Stomach (tissue), 8 donors: ENCODE measurements at regions not wholly inside any gene's neighbourhood (a gene's known extent, or its start where the extent isn't known, plus 50 kb on each side); places are given as distances from the start of the nearest gene placed in this dataset.
A peak's percentile ranks its signal among the peaks of the same experiment; 100 is the strongest.

Source experiments
- DNase-seq, 2 donors: peaks; one replicate each; pipeline versions ENCODE4 v3.0.0 to v3.0.0-alpha.2; 2013 to 2019
- H3K27ac ChIP-seq, 5 donors: fragments of 200-600 bp in 4 of 5; sonication (generic) in 4 of 5; one replicate each; pipeline ENCODE4 v1.5.1; 2013 to 2019; ENCODE audit warnings: mild to moderate bottlenecking in 1 of 5, moderate library complexity in 1 of 5
- H3K27me3 ChIP-seq, 3 donors: fragments of 200-600 bp; sonication (generic); one replicate each; pipeline ENCODE4 v1.5.1; 2017 to 2019; ENCODE audit warnings: mixed run types in 1 of 3
- H3K36me3 ChIP-seq, 4 donors: fragments of 200-600 bp; sonication (generic); 1 replicate in 3 of 4; 2 replicates in 1 of 4; pipeline ENCODE4 v1.5.1; 2016 to 2019
- H3K4me1 ChIP-seq, 4 donors: fragments of 200-600 bp; sonication (generic); one replicate each; pipeline ENCODE4 v1.5.1; 2016 to 2019
- H3K4me3 ChIP-seq, 4 donors: fragments of 200-600 bp; sonication (generic) in 3 of 4; one replicate each; pipeline ENCODE4 v1.5.1; 2016 to 2019; ENCODE audit warnings: mild to moderate bottlenecking in 1 of 4
- H3K9me3 ChIP-seq, 4 donors: fragments of 200-600 bp; sonication (generic); one replicate each; pipeline ENCODE4 v1.5.1; 2016 to 2019
- EP300 ChIP-seq: sonication (generic); formaldehyde crosslinking; IDR thresholded peaks from one replicate; pipeline ENCODE4 v1.6.1; 2017; ENCODE audit warnings: antibody characterized with exemption
- POLR2A ChIP-seq, 4 donors: fragments of 450-650 bp; IDR thresholded peaks; one replicate each; pipeline ENCODE4 v1.6.1; 2016; ENCODE audit warnings: antibody characterized with exemption in 4 of 4, control low read depth in 2 of 4, mild to moderate bottlenecking in 1 of 4, moderate library complexity in 1 of 4
- POLR2AphosphoS5 ChIP-seq, 3 donors: sonication (generic); formaldehyde crosslinking; IDR thresholded peaks; one replicate each; pipeline ENCODE4 v1.6.1; 2016; ENCODE audit warnings: antibody characterized with exemption in 3 of 3
- WGBS, 5 donors: extraction: QIAGEN DNeasy Blood & Tissue Kit in 3 of 5; methylation state at CpG; one replicate each; pipeline versions ENCODE4 v1.1.5 to v1.1.7; 2013 to 2018; 5-methylcytosine and 5-hydroxymethylcytosine counted together
- intact Hi-C: fragments of 100-400 bp; cut with DNase I; formaldehyde crosslinking; loops from one replicate; pipeline ENCODE4 v1.15.1; 2023; ENCODE audit warnings: low total_unique reads
- TF ChIP-seq, protein P1 (sequence below), 7 experiments: fragments of 450-650 bp in 4 of 7; fragments of 200-600 bp in 3 of 7; sonication (generic) in 3 of 7; IDR thresholded peaks; one replicate each; pipeline ENCODE4 v1.5.1; 2016 to 2019; ENCODE audit warnings: antibody characterized with exemption in 7 of 7, control low read depth in 2 of 7, mild to moderate bottlenecking in 1 of 7
- donor health status: healthy with polysubstance abuse.
- donor health status: Bipolar disorder and iron deficiency.
- donor health status: healthy.

DNA sequence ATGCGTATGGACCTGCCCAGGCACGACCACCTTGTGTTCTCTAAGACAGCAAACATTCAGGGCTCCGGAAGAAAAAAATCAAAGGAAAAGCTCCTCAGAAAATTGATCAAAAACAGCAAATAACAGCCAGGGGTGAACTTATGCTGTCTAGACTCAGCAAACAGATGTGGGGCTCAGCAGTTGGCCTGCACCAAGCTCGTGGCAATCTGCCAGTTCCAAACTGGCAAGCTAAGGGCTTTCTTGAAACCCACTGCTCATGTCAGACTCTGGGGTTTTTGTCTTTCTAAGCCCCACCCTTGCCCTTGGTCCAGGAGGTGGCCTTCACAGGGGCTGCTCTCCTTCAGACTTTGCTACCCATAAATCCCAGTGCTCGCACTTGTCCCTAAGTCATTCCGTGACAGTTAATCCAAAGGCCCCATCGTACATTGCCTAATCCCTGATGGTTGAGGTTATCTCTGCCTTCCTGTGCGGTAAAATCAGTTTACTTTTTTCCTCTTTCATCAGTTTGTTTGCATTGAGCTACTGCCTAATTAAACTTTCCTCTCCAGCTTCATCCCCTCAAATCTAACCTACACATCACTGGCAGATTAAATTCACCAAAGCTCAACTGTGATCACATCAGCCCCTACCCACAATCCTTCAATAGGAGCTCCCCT lies 408.0 kb downstream of the LRATD1 start:
- Histone ChIP-seq H3K27ac (peak overlapping the region in 1 of 5 donors; percentile 45), H3K36me3 (no peaks in the 10 kb centered on the region), H3K4me1 (peaks cover 0 to 28% (median 7%) of the 10 kb centered on the region in 4 donors), H3K4me3 (no peak overlapping the region), H3K27me3 (no peaks in the 10 kb centered on the region), H3K9me3 (no peaks in the 10 kb centered on the region)
- peak in 1 of 2 donors; percentile 36 for DNase-seq
- intact Hi-C loops: no loop called here
- TF ChIP-seq, protein P1, sequence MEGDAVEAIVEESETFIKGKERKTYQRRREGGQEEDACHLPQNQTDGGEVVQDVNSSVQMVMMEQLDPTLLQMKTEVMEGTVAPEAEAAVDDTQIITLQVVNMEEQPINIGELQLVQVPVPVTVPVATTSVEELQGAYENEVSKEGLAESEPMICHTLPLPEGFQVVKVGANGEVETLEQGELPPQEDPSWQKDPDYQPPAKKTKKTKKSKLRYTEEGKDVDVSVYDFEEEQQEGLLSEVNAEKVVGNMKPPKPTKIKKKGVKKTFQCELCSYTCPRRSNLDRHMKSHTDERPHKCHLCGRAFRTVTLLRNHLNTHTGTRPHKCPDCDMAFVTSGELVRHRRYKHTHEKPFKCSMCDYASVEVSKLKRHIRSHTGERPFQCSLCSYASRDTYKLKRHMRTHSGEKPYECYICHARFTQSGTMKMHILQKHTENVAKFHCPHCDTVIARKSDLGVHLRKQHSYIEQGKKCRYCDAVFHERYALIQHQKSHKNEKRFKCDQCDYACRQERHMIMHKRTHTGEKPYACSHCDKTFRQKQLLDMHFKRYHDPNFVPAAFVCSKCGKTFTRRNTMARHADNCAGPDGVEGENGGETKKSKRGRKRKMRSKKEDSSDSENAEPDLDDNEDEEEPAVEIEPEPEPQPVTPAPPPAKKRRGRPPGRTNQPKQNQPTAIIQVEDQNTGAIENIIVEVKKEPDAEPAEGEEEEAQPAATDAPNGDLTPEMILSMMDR (IDR thresholded peaks at IDR 0.05): no peak
- TF ChIP-seq POLR2AphosphoS5 (IDR thresholded peaks at IDR 0.05): no peak
- no peak for TF ChIP-seq POLR2A (IDR thresholded peaks at IDR 0.05)
- TF ChIP-seq EP300: no peak
- 53 to 70% (median 59%) methylated on average over 8 of the region's 8 CpGs for WGBS, 5 donors

DNA sequence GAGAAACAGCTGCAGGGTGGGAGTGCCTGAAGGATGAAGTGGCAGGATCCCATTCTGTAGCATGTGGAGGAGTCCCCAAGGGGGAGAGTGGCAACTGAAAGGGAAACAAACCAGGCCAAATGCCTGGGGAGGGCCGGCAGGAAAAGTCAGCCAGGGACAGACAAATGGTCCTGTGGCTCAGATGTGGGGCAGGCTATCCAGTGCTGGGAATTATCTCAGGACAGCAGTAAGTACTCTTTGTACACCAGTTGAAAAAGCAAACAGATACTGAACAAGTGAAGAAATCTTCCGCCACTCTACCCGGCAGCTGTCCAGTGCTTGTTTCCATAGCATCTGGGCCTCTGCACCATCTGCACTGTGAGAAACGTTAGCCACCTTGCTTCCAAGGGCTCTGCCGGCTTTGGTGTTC lies 408.9 kb downstream of the LRATD1 start:
- no peak overlapping the region for H3K4me3 ChIP-seq
- peaks cover 0 to 28% (median 7%) of the 10 kb centered on the region in 4 donors for H3K4me1 ChIP-seq
- peak in 1 of 2 donors; percentile 38 for DNase-seq
- intact Hi-C loops: no loop called here
- peak overlapping the region in 3 of 5 donors; percentile 39 to 78 (median 45) for H3K27ac ChIP-seq
- no peaks in the 10 kb centered on the region for H3K9me3 ChIP-seq
- H3K36me3 ChIP-seq: no peaks in the 10 kb centered on the region
- H3K27me3 ChIP-seq: no peaks in the 10 kb centered on the region
- 53 to 67% (median 59%) methylated on average over 5 of the region's 5 CpGs for WGBS, 5 donors
- TF ChIP-seq EP300: no peak
- TF ChIP-seq, protein P1 (IDR thresholded peaks at IDR 0.05): no peak
- no peak for TF ChIP-seq POLR2AphosphoS5 (IDR thresholded peaks at IDR 0.05)
- no peak for TF ChIP-seq POLR2A (IDR thresholded peaks at IDR 0.05)

DNA sequence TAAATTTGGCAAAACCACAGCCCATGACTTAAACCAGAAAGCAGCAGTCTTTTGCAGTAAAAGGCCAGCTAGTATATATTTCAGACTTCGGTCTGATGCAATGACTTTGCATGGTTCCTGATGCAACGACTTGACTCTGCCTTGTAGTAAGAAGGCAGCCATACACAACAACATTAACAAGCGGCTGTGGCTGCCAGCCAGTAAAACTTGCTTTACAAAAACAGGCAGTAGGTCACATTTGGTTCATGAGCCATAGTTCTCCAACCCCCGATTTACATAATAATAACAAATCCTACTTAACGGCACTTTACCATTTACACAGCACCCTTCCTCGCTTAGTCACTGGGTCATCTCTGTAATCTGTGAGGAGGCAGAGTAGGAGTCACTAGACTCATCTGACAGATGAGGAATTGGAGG lies 410.3 kb downstream of the LRATD1 start:
- no peaks in the 10 kb centered on the region for H3K27me3 ChIP-seq
- intact Hi-C loops: no loop called here
- H3K36me3 ChIP-seq: no peaks in the 10 kb centered on the region
- H3K9me3 ChIP-seq: no peaks in the 10 kb centered on the region
- peak; percentile 38 to 69 for DNase-seq
- TF ChIP-seq POLR2AphosphoS5 (IDR thresholded peaks at IDR 0.05) (peak; percentile 7 to 74 (median 52)), EP300 (no peak)
- no peak overlapping the region for H3K4me3 ChIP-seq
- H3K4me1 ChIP-seq: peaks cover 0 to 28% (median 7%) of the 10 kb centered on the region in 4 donors
- 51 to 82% (median 63%) methylated on average over 6 of the region's 6 CpGs for WGBS, 5 donors
- H3K27ac ChIP-seq: peak overlapping the region in 4 of 5 donors; percentile 52 to 78 (median 62)

DNA sequence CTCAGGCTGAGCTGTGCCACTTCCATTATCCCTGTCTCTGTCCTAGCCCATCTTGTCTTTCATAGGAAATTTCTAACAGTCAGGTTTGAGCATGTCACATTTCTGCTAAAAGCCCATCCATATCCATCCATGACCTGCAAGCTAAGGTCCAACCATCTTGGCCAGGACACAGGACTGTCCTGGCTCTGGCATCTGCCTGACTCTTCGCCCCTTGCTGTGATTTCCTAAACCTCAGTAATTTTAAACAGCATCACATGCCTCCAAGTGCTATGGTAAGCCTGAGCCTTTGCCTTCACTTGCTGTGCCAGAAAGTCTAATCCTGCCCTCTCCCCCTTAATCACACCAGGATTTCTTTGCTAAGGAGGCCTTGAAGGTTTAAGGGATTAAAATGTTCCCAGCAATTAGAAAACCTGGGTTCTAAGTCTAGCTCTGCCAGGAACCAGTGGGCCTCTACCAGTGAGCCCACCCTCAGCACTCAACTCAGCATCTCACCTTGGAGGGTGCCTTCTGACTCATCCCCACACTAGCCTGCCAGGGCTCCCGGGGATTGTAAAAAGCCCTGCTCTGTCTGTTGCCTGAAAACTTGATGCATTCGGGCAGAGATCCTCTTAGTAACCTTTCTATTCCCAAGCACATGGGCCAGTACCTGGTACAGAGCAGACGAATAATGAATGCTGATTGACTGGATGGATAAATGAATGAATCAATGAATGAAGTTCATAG lies 411.0 kb downstream of the LRATD1 start:
- WGBS, 5 donors: 47 to 55% (median 51%) methylated on average over 4 of the region's 4 CpGs
- peaks cover 0 to 28% (median 7%) of the 10 kb centered on the region in 4 donors for H3K4me1 ChIP-seq
- DNase-seq: no peak

More for the DNA sequence above, 411.0 kb downstream of the LRATD1 start:
- Histone ChIP-seq H3K9me3 (no peaks in the 10 kb centered on the region), H3K36me3 (no peaks in the 10 kb centered on the region), H3K27me3 (no peaks in the 10 kb centered on the region), H3K4me3 (no peak overlapping the region), H3K27ac (peak overlapping the region in 4 of 5 donors; percentile 52 to 78 (median 62))
- intact Hi-C loops: no loop called here
- no peak for TF ChIP-seq POLR2A (IDR thresholded peaks at IDR 0.05)
- TF ChIP-seq, protein P1 (IDR thresholded peaks at IDR 0.05): no peak
- TF ChIP-seq EP300: no peak
- TF ChIP-seq POLR2AphosphoS5 (IDR thresholded peaks at IDR 0.05): no peak
